H1 (cell line): ENCODE measurements at regions not wholly inside any gene's neighbourhood (a gene's known extent, or its start where the extent isn't known, plus 50 kb on each side); places are given as distances from the start of the nearest gene placed in this dataset.

Experiments used
- CTCF ChIA-PET: fragments of 300-600 bp; sonication (Branson Sonifier 250); formaldehyde crosslinking; loops from one replicate; lab custom pipeline; 2021; ENCODE audit not compliant: partially characterized antibody; lab: Charles Lee
- POLR2A ChIA-PET: fragments of 300-600 bp; sonication (Branson Sonifier 250); formaldehyde crosslinking; loops from one replicate; lab custom pipeline; 2021; ENCODE audit warnings: inconsistent platforms; ENCODE audit not compliant: partially characterized antibody; lab: Charles Lee
- DNase-seq, 2 experiments: peaks; one replicate each; pipeline versions ENCODE4 v3.0.0 to v3.0.0-alpha.2; 2010 to 2022; ENCODE audit warnings: low spot score in 2 of 2, low read depth in 1 of 2, mixed read lengths in 1 of 2
- FAIRE-seq: peaks from 2 replicates; lab custom pipeline; 2011; peaks lifted over from hg19 to GRCh38; lab: Jason Lieb, UNC
- H2AFZ ChIP-seq: 2 replicates; pipeline ENCODE4 v1.8.1; 2012; ENCODE audit warnings: low read length, inconsistent platforms
- H2AK5ac ChIP-seq: 2 replicates; pipeline ENCODE4 v1.6.1; 2013; ENCODE audit warnings: low read depth, low read length
- H2BK120ac ChIP-seq: replicated peaks from 2 replicates; pipeline ENCODE3; 2013; ENCODE audit warnings: low read depth, low read length, inconsistent platforms
- H2BK12ac ChIP-seq: 2 replicates; pipeline ENCODE4 v1.6.1; 2013; ENCODE audit warnings: low read depth, low read length
- H2BK15ac ChIP-seq: 2 replicates; pipeline ENCODE4 v1.6.1; 2013; ENCODE audit warnings: low read length
- H2BK20ac ChIP-seq: 2 replicates; pipeline ENCODE4 v1.6.1; 2013; ENCODE audit warnings: low read length
- H2BK5ac ChIP-seq: 2 replicates; pipeline ENCODE4 v1.6.1; 2013; ENCODE audit warnings: low read depth, low read length
- H3K14ac ChIP-seq: 2 replicates; pipeline ENCODE4 v1.6.1; 2013; ENCODE audit warnings: inconsistent platforms; ENCODE audit not compliant: insufficient read length
- H3K18ac ChIP-seq: 2 replicates; pipeline ENCODE4 v1.6.1; 2013; ENCODE audit warnings: low read length; ENCODE audit errors: extremely low read depth
- H3K23ac ChIP-seq: 2 replicates; pipeline ENCODE4 v1.6.1; 2013; ENCODE audit warnings: inconsistent platforms; ENCODE audit not compliant: insufficient read length
- H3K23me2 ChIP-seq: 2 replicates; pipeline ENCODE4 v1.6.1; 2013; ENCODE audit warnings: low read depth, low read length
- H3K27ac ChIP-seq: 2 replicates; pipeline ENCODE4 v1.6.1; 2011; ENCODE audit warnings: low read depth, low read length, inconsistent platforms
- H3K27me3 ChIP-seq, 4 experiments: replicated peaks in 1 of 4; 1 replicate in 1 of 4; 2 replicates in 3 of 4; pipeline versions ENCODE4 v1.6.1 to v1.8.1; 2011 to 2013; ENCODE audit warnings: low read length in 3 of 4, mild to moderate bottlenecking in 3 of 4, inconsistent platforms in 2 of 4, mixed read lengths in 2 of 4, moderate library complexity in 1 of 4; ENCODE audit not compliant: control insufficient read depth in 3 of 4, insufficient read depth in 3 of 4; ENCODE audit errors: extremely low read depth in 1 of 4
- H3K36me3 ChIP-seq, 4 experiments: 2 replicates each; pipeline versions ENCODE4 v1.6.1 to v1.8.1; 2011 to 2013; ENCODE audit warnings: mild to moderate bottlenecking in 4 of 4, low read length in 3 of 4, moderate library complexity in 2 of 4, control low read depth in 1 of 4, inconsistent platforms in 1 of 4; ENCODE audit not compliant: insufficient read depth in 4 of 4, control insufficient read depth in 2 of 4
- H3K4ac ChIP-seq: replicated peaks from 2 replicates; pipeline ENCODE3; 2013; ENCODE audit warnings: low read length, low read depth, mixed read lengths, inconsistent platforms; ENCODE audit not compliant: insufficient read length
- H3K4me1 ChIP-seq, 4 experiments: replicated peaks in 1 of 4; 1 replicate in 1 of 4; 2 replicates in 3 of 4; pipeline versions ENCODE4 v1.6.1 to v1.8.1; 2011 to 2013; ENCODE audit warnings: low read length in 3 of 4, inconsistent platforms in 2 of 4, mixed read lengths in 1 of 4; ENCODE audit not compliant: insufficient read depth in 4 of 4, control insufficient read depth in 3 of 4
- H3K4me2 ChIP-seq, 2 experiments: 2 replicates each; pipeline versions ENCODE4 v1.6.1 to v1.8.1; 2011 to 2013; ENCODE audit warnings: low read depth in 2 of 2, low read length in 2 of 2, control low read depth in 1 of 2, inconsistent platforms in 1 of 2, mild to moderate bottlenecking in 1 of 2; ENCODE audit not compliant: insufficient read depth in 1 of 2
- H3K4me3 ChIP-seq, 4 experiments: fragments of 200-600, 300-600 bp in 1 of 4; sonication (generic), shearing (Covaris generic), sonication (Bioruptor Twin) in 1 of 4; 2 replicates each; pipeline versions ENCODE4 v1.5.1 to v1.8.1; 2011 to 2016; ENCODE audit warnings: low read length in 4 of 4, low read depth in 3 of 4, control low read depth in 2 of 4, inconsistent platforms in 2 of 4, mild to moderate bottlenecking in 2 of 4, mixed read lengths in 1 of 4, moderate library complexity in 1 of 4; ENCODE audit not compliant: insufficient read depth in 2 of 4; ENCODE audit errors: extremely low read depth in 1 of 4
- H3K56ac ChIP-seq: replicated peaks from 2 replicates; pipeline ENCODE3; 2013; ENCODE audit warnings: low read depth, mild to moderate bottlenecking, mixed read lengths, low read length, inconsistent platforms; ENCODE audit not compliant: insufficient read length
- H3K79me1 ChIP-seq: 2 replicates; pipeline ENCODE4 v1.6.1; 2013; ENCODE audit warnings: low read depth, low read length, control low read depth
- H3K79me2 ChIP-seq, 2 experiments: 2 replicates each; pipeline versions ENCODE4 v1.6.1 to v1.8.1; 2012 to 2013; ENCODE audit warnings: low read length in 2 of 2, mild to moderate bottlenecking in 2 of 2, inconsistent platforms in 1 of 2; ENCODE audit not compliant: insufficient read depth in 2 of 2, control insufficient read depth in 1 of 2
- H3K9ac ChIP-seq, 4 experiments: replicated peaks in 1 of 4; 1 replicate in 1 of 4; 2 replicates in 3 of 4; pipeline versions ENCODE4 v1.6.1 to v1.8.1; 2011 to 2013; ENCODE audit warnings: low read depth in 3 of 4, low read length in 3 of 4, control low read depth in 2 of 4, mild to moderate bottlenecking in 2 of 4, moderate library complexity in 2 of 4, inconsistent platforms in 1 of 4; ENCODE audit errors: extremely low read depth in 1 of 4
- H3K9me3 ChIP-seq, 2 experiments: 2 replicates each; pipeline versions ENCODE4 v1.6.1 to v1.8.1; 2012 to 2013; ENCODE audit warnings: mild to moderate bottlenecking in 2 of 2, moderate library complexity in 2 of 2, control low read depth in 1 of 2, inconsistent platforms in 1 of 2, low read depth in 1 of 2, low read length in 1 of 2, mixed read lengths in 1 of 2; ENCODE audit not compliant: insufficient read depth in 2 of 2
- H4K20me1 ChIP-seq, 2 experiments: replicated peaks in 1 of 2; 2 replicates each; pipeline versions ENCODE3 to v1.8.1; 2011 to 2013; ENCODE audit warnings: inconsistent platforms in 2 of 2, low read length in 2 of 2, mild to moderate bottlenecking in 1 of 2; ENCODE audit not compliant: insufficient read depth in 2 of 2, control insufficient read depth in 1 of 2
- H4K5ac ChIP-seq: 2 replicates; pipeline ENCODE4 v1.6.1; 2013; ENCODE audit warnings: low read length, low read depth, mixed read lengths, inconsistent platforms; ENCODE audit not compliant: insufficient read length
- H4K8ac ChIP-seq: 2 replicates; pipeline ENCODE4 v1.8.0; 2013; ENCODE audit warnings: mild to moderate bottlenecking, moderate library complexity, low read length, inconsistent platforms; ENCODE audit not compliant: insufficient read depth; ENCODE audit errors: extremely low read depth
- H4K91ac ChIP-seq: replicated peaks from 2 replicates; pipeline ENCODE3; 2013; ENCODE audit warnings: low read length, mixed read lengths, inconsistent platforms; ENCODE audit not compliant: insufficient read length
- CBX5 ChIP-seq: fragments of 300-800, 300-1000 bp; sonication (generic); IDR thresholded peaks from 2 replicates; pipeline ENCODE4 v1.7.1; 2016; ENCODE audit warnings: antibody characterized with exemption, low read length, low read depth
- EP300 ChIP-seq, 2 experiments: IDR thresholded peaks; 1 replicate in 1 of 2; 2 replicates in 1 of 2; pipeline ENCODE4 v1.6.1; 2011 to 2012; ENCODE audit warnings: low read depth in 2 of 2, low read length in 2 of 2, mild to moderate bottlenecking in 2 of 2, borderline replicate concordance in 1 of 2, inconsistent platforms in 1 of 2, moderate library complexity in 1 of 2
- HDAC2 ChIP-seq, 2 experiments: fragments of 300-600 bp in 1 of 2; sonication (generic) in 1 of 2; IDR thresholded peaks; 2 replicates each; pipeline ENCODE4 v1.6.1; 2011 to 2012; ENCODE audit warnings: low read depth in 2 of 2, low read length in 2 of 2, mild to moderate bottlenecking in 2 of 2, moderate library complexity in 2 of 2, borderline replicate concordance in 1 of 2, inconsistent platforms in 1 of 2
- KDM5A ChIP-seq: fragments of 200-600 bp; IDR thresholded peaks from 2 replicates; pipeline ENCODE4 v1.7.1; 2012; ENCODE audit warnings: mild to moderate bottlenecking, low read length, inconsistent platforms, mixed read lengths
- PHF8 ChIP-seq: fragments of 200-600 bp; sonication (generic); conservative IDR thresholded peaks from 2 replicates; pipeline ENCODE4 v1.7.1; 2012; ENCODE audit warnings: low read depth, mild to moderate bottlenecking, inconsistent platforms, low read length, moderate library complexity
- RFX5 ChIP-seq: IDR thresholded peaks from 2 replicates; pipeline ENCODE4 v1.6.1; 2011; ENCODE audit warnings: low read depth, low read length, improper control_type of control experiment, borderline replicate concordance
- SIX5 ChIP-seq: IDR thresholded peaks from 2 replicates; pipeline ENCODE4 v1.6.1; 2011; ENCODE audit warnings: mild to moderate bottlenecking, low read depth, low read length
- YY1 ChIP-seq: IDR thresholded peaks from 2 replicates; pipeline ENCODE4 v1.6.1; 2011; ENCODE audit warnings: low read depth, mild to moderate bottlenecking, low read length
- WGBS, 2 experiments: shearing (Covaris generic) in 1 of 2; methylation state at CpG; one replicate each; pipeline versions ENCODE4 v1.1.6 to v1.1.7; 2013 to 2015; ENCODE audit warnings: low lambda C conversion rate in 2 of 2, mixed read lengths in 2 of 2, inconsistent platforms in 1 of 2, low coverage in 1 of 2, missing lambda C conversion rate in 1 of 2; ENCODE audit not compliant: insufficient replicate concordance in 2 of 2, insufficient coverage in 1 of 2, insufficient read length in 1 of 2; ENCODE audit errors: extremely low coverage in 1 of 2, missing lambda C conversion rate in 1 of 2; 5-methylcytosine and 5-hydroxymethylcytosine counted together

DNA sequence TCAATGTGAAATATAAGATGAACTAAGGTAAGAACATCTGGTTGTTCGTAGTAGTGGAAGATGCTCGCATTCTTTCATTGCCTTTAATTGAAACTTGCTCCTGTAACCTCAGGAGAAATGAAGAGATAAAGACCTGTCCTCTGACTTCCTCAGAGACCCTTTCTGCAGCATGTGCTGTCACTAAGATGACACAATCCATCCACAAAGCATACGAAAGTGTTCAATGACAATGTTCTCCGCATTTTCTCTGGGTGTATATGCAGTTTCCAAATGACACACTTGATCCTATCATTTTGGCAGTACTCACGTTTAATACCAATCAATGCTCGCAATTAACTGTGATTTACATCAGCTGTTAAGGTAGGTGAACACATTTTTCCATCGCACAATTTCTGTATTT lies 65.8 kb downstream of the PRL start:
- no peak overlapping the region for H3K4me3 ChIP-seq
- 96% methylated on average over 7 of the region's 7 CpGs; no CpG with 5 or more reads in 1 of the 2 experiments for WGBS, 2 experiments
- no peak overlapping the region for H2BK20ac ChIP-seq
- no peak for TF ChIP-seq KDM5A
- no peak for TF ChIP-seq PHF8
- no peak for TF ChIP-seq SIX5
- no peak for TF ChIP-seq EP300 (IDR thresholded peaks at IDR 0.05; ENCODE audit: borderline replicate concordance in 1 of 2, low read depth in 2 of 2, low read length in 2 of 2)
- TF ChIP-seq RFX5, result no peak
- no peak for TF ChIP-seq HDAC2 (IDR thresholded peaks at IDR 0.05; ENCODE audit: borderline replicate concordance in 1 of 2, low read depth in 2 of 2, low read length in 2 of 2)
- no peak for TF ChIP-seq CBX5
- no peak for TF ChIP-seq YY1
- no peak overlapping the region for H2BK15ac ChIP-seq
- no peaks in the 10 kb centered on the region for H3K4me1 ChIP-seq
- no peaks in the 10 kb centered on the region for H3K36me3 ChIP-seq
- no peak overlapping the region for H2BK5ac ChIP-seq
- H3K56ac ChIP-seq, result no peak overlapping the region
- no peak overlapping the region for H2BK120ac ChIP-seq
- no peaks in the 10 kb centered on the region for H3K79me1 ChIP-seq
- ChIA-PET CTCF (interaction anchor here (1.2 kb wide), 1 partner anchor 9 kb away, joined by 4 read pairs; no protein-coding TSS in a partner anchor), POLR2A (no interaction called here)
- no peak overlapping the region for H4K8ac ChIP-seq
- H4K91ac ChIP-seq, result no peak overlapping the region
- no peaks in the 10 kb centered on the region for H4K20me1 ChIP-seq
- H3K27ac ChIP-seq, result no peak overlapping the region
- no peak overlapping the region for H2AK5ac ChIP-seq
- no peak overlapping the region for H3K18ac ChIP-seq
- H2BK12ac ChIP-seq, result no peak overlapping the region
- H3K9ac ChIP-seq, result no peak overlapping the region
- H3K4ac ChIP-seq, result no peak overlapping the region
- no peaks in the 10 kb centered on the region for H3K23me2 ChIP-seq
- no peak overlapping the region for H4K5ac ChIP-seq
- H2AFZ ChIP-seq, result no peak overlapping the region
- H3K23ac ChIP-seq, result no peak overlapping the region
- no peaks in the 10 kb centered on the region for H3K9me3 ChIP-seq
- no peak overlapping the region for H3K14ac ChIP-seq
- no peak for DNase-seq
- H3K4me2 ChIP-seq, result no peak overlapping the region
- H3K27me3 ChIP-seq, result no peaks in the 10 kb centered on the region
- no peaks in the 10 kb centered on the region for H3K79me2 ChIP-seq
- no peak for FAIRE-seq
